ENCODE measurements at regions not wholly inside any gene's neighbourhood (a gene's known extent, or its start where the extent isn't known, plus 50 kb on each side); places are given as distances from the start of the nearest gene placed in this dataset.

GRCh38 chr14:59087711-59088110, 100.8 kb upstream of the DAAM1 start:
- TF ChIP-seq EZH2 (IDR thresholded peaks at IDR 0.05; ENCODE audit: borderline replicate concordance, insufficient read depth, low read depth, low read length, poor library complexity, severe bottlenecking) (no peak), CTCF (IDR thresholded peaks at IDR 0.05) (no peak)
- no peak overlapping the region for H3K27ac Mint-ChIP-seq
- intact Hi-C loops (cut with micrococcal nuclease), result no loop called here
- no peaks in the 10 kb centered on the region for H3K4me1 Mint-ChIP-seq
- CTCF ChIA-PET, result no interaction called here
- no CpG with 5 or more reads among the region's 2 CpGs for WGBS (ENCODE audit: insufficient coverage)
- no peaks in the 10 kb centered on the region for H3K9me3 ChIP-seq (ENCODE audit: control extremely low read depth in 1 of 3, control insufficient read depth in 2 of 3, insufficient read depth in 1 of 3, low read length in 2 of 3)
- no peak overlapping the region for H2AFZ ChIP-seq (ENCODE audit: insufficient read depth, low read depth, low read length, poor library complexity, severe bottlenecking)
- no peak overlapping the region for H3K4me3 ChIP-seq (ENCODE audit: control extremely low read depth in 1 of 5, extremely low read depth in 1 of 5, insufficient read depth in 1 of 5, low read depth in 2 of 5, low read length in 4 of 5)
- DNase-seq (no peak), ATAC-seq (ENCODE audit: low read depth) (no peak)
- no peak overlapping the region for H3K9ac ChIP-seq (ENCODE audit: low read length)
- no peaks in the 10 kb centered on the region for H4K20me1 ChIP-seq (ENCODE audit: control insufficient read depth, insufficient read depth, low read length, poor library complexity, severe bottlenecking)
- H3K4me3 Mint-ChIP-seq, result no peak overlapping the region
- H3K79me2 ChIP-seq (ENCODE audit: control insufficient read depth, insufficient read depth, low read length), result no peaks in the 10 kb centered on the region
- no peak overlapping the region for H3K4me2 ChIP-seq (replicated peaks; ENCODE audit: low read depth, low read length, poor library complexity, severe bottlenecking)
- peaks cover 0 to under 1% (median 0%) of the 10 kb centered on the region in 4 experiments for H3K27me3 ChIP-seq (replicated peaks in 1 of 4; ENCODE audit: control extremely low read depth in 1 of 4, control insufficient read depth in 3 of 4, insufficient read depth in 4 of 4, low read length in 3 of 4)
- POLR2A ChIA-PET, result no interaction called here
- no peaks in the 10 kb centered on the region for H3K9me3 Mint-ChIP-seq (ENCODE audit: insufficient read depth)
- no peaks in the 10 kb centered on the region for H3K36me3 ChIP-seq (replicated peaks in 1 of 2; ENCODE audit: control extremely low read depth in 1 of 2, control insufficient read depth in 1 of 2, extremely low read depth in 1 of 2, insufficient read depth in 2 of 2, low read length in 1 of 2)
- no peaks in the 10 kb centered on the region for H3K4me1 ChIP-seq (ENCODE audit: control insufficient read depth in 2 of 2, insufficient read depth in 2 of 2, low read length in 2 of 2)
- H3K27ac ChIP-seq (ENCODE audit: low read length in 2 of 2), result no peak overlapping the region
- H3K27me3 Mint-ChIP-seq, result peaks cover 18% of the 10 kb centered on the region

- no peak overlapping the region for H3K27ac Mint-ChIP-seq
- no peaks in the 10 kb centered on the region for H3K9me3 Mint-ChIP-seq (ENCODE audit: insufficient read depth)
- Histone ChIP-seq H2AFZ (ENCODE audit: insufficient read depth, low read depth, low read length, poor library complexity, severe bottlenecking) (no peak overlapping the region), H3K36me3 (replicated peaks in 1 of 2; ENCODE audit: control extremely low read depth in 1 of 2, control insufficient read depth in 1 of 2, extremely low read depth in 1 of 2, insufficient read depth in 2 of 2, low read length in 1 of 2) (no peaks in the 10 kb centered on the region), H3K4me2 (replicated peaks; ENCODE audit: low read depth, low read length, poor library complexity, severe bottlenecking) (no peak overlapping the region), H3K9me3 (ENCODE audit: control extremely low read depth in 1 of 3, control insufficient read depth in 2 of 3, insufficient read depth in 1 of 3, low read length in 2 of 3) (no peaks in the 10 kb centered on the region), H3K9ac (ENCODE audit: low read length) (no peak overlapping the region), H4K20me1 (ENCODE audit: control insufficient read depth, insufficient read depth, low read length, poor library complexity, severe bottlenecking) (no peaks in the 10 kb centered on the region), H3K79me2 (ENCODE audit: control insufficient read depth, insufficient read depth, low read length) (no peaks in the 10 kb centered on the region), H3K4me3 (ENCODE audit: control extremely low read depth in 1 of 5, extremely low read depth in 1 of 5, insufficient read depth in 1 of 5, low read depth in 2 of 5, low read length in 4 of 5) (no peak overlapping the region), H3K4me1 (ENCODE audit: control insufficient read depth in 2 of 2, insufficient read depth in 2 of 2, low read length in 2 of 2) (no peaks in the 10 kb centered on the region), H3K27ac (ENCODE audit: low read length in 2 of 2) (no peak overlapping the region), H3K27me3 (replicated peaks in 1 of 4; ENCODE audit: control extremely low read depth in 1 of 4, control insufficient read depth in 3 of 4, insufficient read depth in 4 of 4, low read length in 3 of 4) (no peaks in the 10 kb centered on the region)
- intact Hi-C loops (cut with micrococcal nuclease), result no loop called here
- TF ChIP-seq EZH2 (IDR thresholded peaks at IDR 0.05; ENCODE audit: borderline replicate concordance, insufficient read depth, low read depth, low read length, poor library complexity, severe bottlenecking) (no peak), CTCF (IDR thresholded peaks at IDR 0.05) (no peak)
- H3K27me3 Mint-ChIP-seq, result peaks cover 19% of the 10 kb centered on the region
- H3K4me3 Mint-ChIP-seq, result no peak overlapping the region
- ChIA-PET POLR2A (no interaction called here), CTCF (no interaction called here)
- no peak for ATAC-seq (ENCODE audit: low read depth)
- no peaks in the 10 kb centered on the region for H3K4me1 Mint-ChIP-seq
- DNase-seq, result no peak
- 83% methylated on average over 1 of the region's 4 CpGs for WGBS (ENCODE audit: insufficient coverage)
Measured at GRCh38 chr14:59090572-59090971, 97.9 kb upstream of the DAAM1 start.

All from B cell (primary cell).